ENCODE measurements at regions not wholly inside any gene's neighbourhood (a gene's known extent, or its start where the extent isn't known, plus 50 kb on each side); places are given as distances from the start of the nearest gene placed in this dataset.
"Not testable (repeated sequence)": the region's sequence is repeated elsewhere in the genome, so short reads cannot be mapped to it uniquely, and the experiment has no call there.

GRCh38 chr14:105629091-105629885 is 102.9 kb downstream of the TMEM121 start:
- not testable (repeated sequence) for H3K36me3 ChIP-seq (ENCODE audit: control insufficient read depth, insufficient read depth, low read length); H3K9ac ChIP-seq (ENCODE audit: insufficient read depth, low read length); H3K4me3 ChIP-seq (replicated peaks in 1 of 4; ENCODE audit: control extremely low read depth in 1 of 4, insufficient read depth in 1 of 4, low read depth in 3 of 4, low read length in 4 of 4); H4K20me1 ChIP-seq (ENCODE audit: control insufficient read depth, extremely low read depth, insufficient read depth, low read length); H3K4me2 ChIP-seq (ENCODE audit: extremely low read depth, insufficient read depth, low read length); H3K27me3 ChIP-seq (ENCODE audit: control insufficient read depth, insufficient read depth, low read length); H3K4me1 ChIP-seq (ENCODE audit: control insufficient read depth, extremely low read depth, insufficient read depth, low read length); H2AFZ ChIP-seq (ENCODE audit: low read length); DNase-seq (ENCODE audit: low read depth in 2 of 2); H3K27ac ChIP-seq (ENCODE audit: insufficient read depth, low read length); H3K79me2 ChIP-seq (ENCODE audit: control insufficient read depth, insufficient read depth, low read length); H3K9me3 ChIP-seq (ENCODE audit: control insufficient read depth, insufficient read depth, low read depth, low read length)

DNA sequence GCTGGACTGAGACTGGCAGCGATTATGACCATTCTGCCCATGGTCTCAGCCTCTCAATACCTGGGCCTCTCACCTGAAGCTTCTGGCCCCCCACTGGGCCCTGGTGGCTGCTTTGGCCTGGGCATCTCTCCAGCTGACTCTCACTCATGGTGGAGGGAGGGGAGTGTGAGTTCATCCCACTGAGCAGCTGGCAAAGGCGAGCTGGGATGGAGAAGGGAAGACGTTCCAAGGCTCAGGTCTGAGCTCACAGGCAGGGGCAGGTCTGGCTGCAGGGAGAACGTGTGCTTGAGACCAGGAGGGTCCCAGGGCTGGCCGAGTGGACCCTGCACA is 103.5 kb downstream of the TMEM121 start:
- DNase-seq (ENCODE audit: low read depth in 2 of 2): no peak
- TF ChIP-seq CTCF (conservative IDR thresholded peaks at IDR 0.05 in 1 of 2, IDR thresholded peaks at IDR 0.05 in 1 of 2; ENCODE audit: low read depth in 1 of 2, low read length in 2 of 2) (no peak), EZH2 (IDR thresholded peaks at IDR 0.05; ENCODE audit: low read length, missing control alignments) (no peak)

DNA sequence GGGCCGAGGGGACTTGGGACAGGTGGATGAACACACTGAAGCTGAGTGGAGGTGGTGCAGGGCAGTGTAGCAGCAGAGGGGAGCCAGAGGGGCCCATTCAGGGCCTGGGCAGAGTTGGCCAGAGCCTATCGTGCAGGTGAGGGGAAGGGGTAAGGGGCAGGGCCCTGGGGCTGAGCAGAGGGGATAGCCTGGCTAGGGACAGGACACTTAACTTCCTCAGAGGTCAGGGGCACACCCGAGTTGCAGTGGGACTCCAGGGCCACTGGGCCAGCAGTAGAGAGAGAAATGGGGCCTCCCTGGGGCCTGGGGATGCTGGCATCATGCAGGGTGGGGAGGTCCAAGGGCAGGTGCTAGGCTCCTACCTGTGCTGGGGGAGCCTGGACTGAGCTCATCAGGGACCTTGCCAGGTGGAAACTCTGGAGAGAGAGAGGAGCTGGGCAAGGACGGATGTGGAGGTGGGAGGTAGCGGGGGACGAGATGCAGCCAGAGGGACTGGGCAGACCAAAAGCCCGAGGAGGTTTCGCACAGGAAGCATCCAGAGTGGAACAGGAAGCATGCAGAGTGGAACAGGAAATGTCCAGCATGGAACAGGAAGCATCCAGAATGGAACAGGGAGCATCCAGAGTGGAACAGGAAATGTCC is 104.0 kb downstream of the TMEM121 start:
- not testable (repeated sequence) for H2AFZ ChIP-seq (ENCODE audit: low read length); DNase-seq (ENCODE audit: low read depth in 2 of 2); H3K4me1 ChIP-seq (ENCODE audit: control insufficient read depth, extremely low read depth, insufficient read depth, low read length); H4K20me1 ChIP-seq (ENCODE audit: control insufficient read depth, extremely low read depth, insufficient read depth, low read length); H3K79me2 ChIP-seq (ENCODE audit: control insufficient read depth, insufficient read depth, low read length); H3K9ac ChIP-seq (ENCODE audit: insufficient read depth, low read length); H3K4me3 ChIP-seq (replicated peaks in 1 of 4; ENCODE audit: control extremely low read depth in 1 of 4, insufficient read depth in 1 of 4, low read depth in 3 of 4, low read length in 4 of 4); H3K9me3 ChIP-seq (ENCODE audit: control insufficient read depth, insufficient read depth, low read depth, low read length); H3K27ac ChIP-seq (ENCODE audit: insufficient read depth, low read length); H3K36me3 ChIP-seq (ENCODE audit: control insufficient read depth, insufficient read depth, low read length); H3K4me2 ChIP-seq (ENCODE audit: extremely low read depth, insufficient read depth, low read length); H3K27me3 ChIP-seq (ENCODE audit: control insufficient read depth, insufficient read depth, low read length)

More for the DNA sequence above, 103.5 kb downstream of the TMEM121 start:
- Histone ChIP-seq H4K20me1 (ENCODE audit: control insufficient read depth, extremely low read depth, insufficient read depth, low read length) (no peaks in the 10 kb centered on the region), H3K4me3 (replicated peaks in 1 of 4; ENCODE audit: control extremely low read depth in 1 of 4, insufficient read depth in 1 of 4, low read depth in 3 of 4, low read length in 4 of 4) (no peak overlapping the region), H3K27ac (ENCODE audit: insufficient read depth, low read length) (no peak overlapping the region), H3K4me1 (ENCODE audit: control insufficient read depth, extremely low read depth, insufficient read depth, low read length) (no peaks in the 10 kb centered on the region), H3K27me3 (ENCODE audit: control insufficient read depth, insufficient read depth, low read length) (no peaks in the 10 kb centered on the region), H3K4me2 (ENCODE audit: extremely low read depth, insufficient read depth, low read length) (no peak overlapping the region), H3K9me3 (ENCODE audit: control insufficient read depth, insufficient read depth, low read depth, low read length) (no peaks in the 10 kb centered on the region), H3K36me3 (ENCODE audit: control insufficient read depth, insufficient read depth, low read length) (no peaks in the 10 kb centered on the region), H3K79me2 (ENCODE audit: control insufficient read depth, insufficient read depth, low read length) (no peaks in the 10 kb centered on the region), H2AFZ (ENCODE audit: low read length) (no peak overlapping the region), H3K9ac (ENCODE audit: insufficient read depth, low read length) (no peak overlapping the region)

GRCh38 chr14:105630935-105631779 is 104.8 kb downstream of the TMEM121 start:
- not testable (repeated sequence) for H3K79me2 ChIP-seq (ENCODE audit: control insufficient read depth, insufficient read depth, low read length); H3K27me3 ChIP-seq (ENCODE audit: control insufficient read depth, insufficient read depth, low read length); H3K4me3 ChIP-seq (replicated peaks in 1 of 4; ENCODE audit: control extremely low read depth in 1 of 4, insufficient read depth in 1 of 4, low read depth in 3 of 4, low read length in 4 of 4); H4K20me1 ChIP-seq (ENCODE audit: control insufficient read depth, extremely low read depth, insufficient read depth, low read length); H3K4me1 ChIP-seq (ENCODE audit: control insufficient read depth, extremely low read depth, insufficient read depth, low read length); H3K9ac ChIP-seq (ENCODE audit: insufficient read depth, low read length); H3K9me3 ChIP-seq (ENCODE audit: control insufficient read depth, insufficient read depth, low read depth, low read length); H3K4me2 ChIP-seq (ENCODE audit: extremely low read depth, insufficient read depth, low read length); DNase-seq (ENCODE audit: low read depth in 2 of 2); H3K36me3 ChIP-seq (ENCODE audit: control insufficient read depth, insufficient read depth, low read length); H2AFZ ChIP-seq (ENCODE audit: low read length); H3K27ac ChIP-seq (ENCODE audit: insufficient read depth, low read length)
